HS-27A (cell line): ENCODE measurements at regions not wholly inside any gene's neighbourhood (a gene's known extent, or its start where the extent isn't known, plus 50 kb on each side); places are given as distances from the start of the nearest gene placed in this dataset.
A peak's percentile ranks its signal among the peaks of the same experiment; 100 is the strongest.

Experiments used
- DNase-seq: peaks from one replicate; pipeline ENCODE4 v3.0.0-alpha.2; 2012; ENCODE audit warnings: low read depth, missing footprints

GRCh38 chrX:58051346-58051745, 141.1 kb upstream of the ZXDA start:
- no peak for DNase-seq

GRCh38 chrX:58044130-58044529, 133.9 kb upstream of the ZXDA start:
- DNase-seq = no peak

- DNase-seq = peak; percentile 1
These were observed 115.7 kb upstream of the ZXDA start for GRCh38 chrX:58025979-58026378.

- DNase-seq = no peak
These were observed 75.7 kb upstream of the ZXDA start for GRCh38 chrX:57985951-57986350.

- no peak for DNase-seq
These were observed 74.4 kb upstream of the ZXDA start for GRCh38 chrX:57984620-57985019.

- no peak for DNase-seq
These were observed 67.7 kb upstream of the ZXDA start for GRCh38 chrX:57977992-57978391.

- no peak for DNase-seq
These were observed 54.7 kb upstream of the ZXDA start for GRCh38 chrX:57964975-57965374.
